HepG2 (cell line): ENCODE measurements at regions not wholly inside any gene's neighbourhood (a gene's known extent, or its start where the extent isn't known, plus 50 kb on each side); places are given as distances from the start of the nearest gene placed in this dataset.

Experiments used
- CSRNP2 ChIP-seq: sonication (generic); formaldehyde crosslinking; conservative IDR thresholded peaks from 2 replicates; pipeline ENCODE4 v1.8.0; 2022; ENCODE audit warnings: low read depth, missing genetic modification reagents
- CTCF ChIP-seq: sonication (generic); formaldehyde crosslinking; IDR thresholded peaks from 2 replicates; pipeline ENCODE4 v1.5.0; 2020; ENCODE audit warnings: mild to moderate bottlenecking, missing genetic modification reagents, moderate library complexity

GRCh38 chr5:3187771-3188425 lies 407.7 kb upstream of the IRX1 start:
- TF ChIP-seq CTCF (CRISPR knock-in tag) (no peak), CSRNP2 (no peak)
